HG03139 (cell line): ENCODE measurements at regions not wholly inside any gene's neighbourhood (a gene's known extent, or its start where the extent isn't known, plus 50 kb on each side); places are given as distances from the start of the nearest gene placed in this dataset.
"Not testable (repeated sequence)": the region's sequence is repeated elsewhere in the genome, so short reads cannot be mapped to it uniquely, and the experiment has no call there.

Experiments
- ATAC-seq: cut with Tn5 transposase; IDR thresholded peaks from one replicate; pipeline ENCODE4 v1.9.1; 2021; ENCODE audit not compliant: unreplicated experiment

- no peak for ATAC-seq
These were observed 1351.3 kb upstream of the CHAC2 start for GRCh38 chr2:52416340-52416739.

GRCh38 chr2:52414561-52415295, 1352.9 kb upstream of the CHAC2 start:
- ATAC-seq, result no peak

- ATAC-seq, result not testable (repeated sequence)
These were observed 1358.1 kb upstream of the CHAC2 start for GRCh38 chr2:52409308-52410118.

GRCh38 chr2:52405980-52406379, 1361.6 kb upstream of the CHAC2 start:
- ATAC-seq, result no peak

GRCh38 chr2:52404866-52405265, 1362.7 kb upstream of the CHAC2 start:
- no peak for ATAC-seq

- no peak for ATAC-seq
These were observed 1363.6 kb upstream of the CHAC2 start for GRCh38 chr2:52404046-52404445.

GRCh38 chr2:52402128-52402527, 1365.5 kb upstream of the CHAC2 start:
- no peak for ATAC-seq

GRCh38 chr2:52396836-52397235, 1364.9 kb upstream of the NRXN1 start:
- ATAC-seq, result no peak

- ATAC-seq, result no peak
These were observed 1364.0 kb upstream of the NRXN1 start for GRCh38 chr2:52395912-52396311.

- no peak for ATAC-seq
These were observed 1359.7 kb upstream of the NRXN1 start for GRCh38 chr2:52391621-52392020.

GRCh38 chr2:52390651-52391050, 1358.7 kb upstream of the NRXN1 start:
- no peak for ATAC-seq

- ATAC-seq, result no peak
These were observed 1356.1 kb upstream of the NRXN1 start for GRCh38 chr2:52387937-52388590.

GRCh38 chr2:52386433-52387030, 1354.6 kb upstream of the NRXN1 start:
- no peak for ATAC-seq

GRCh38 chr2:52383541-52383940, 1351.6 kb upstream of the NRXN1 start:
- ATAC-seq, result no peak

GRCh38 chr2:52369178-52369577, 1337.2 kb upstream of the NRXN1 start:
- no peak for ATAC-seq

- no peak for ATAC-seq
These were observed 1336.2 kb upstream of the NRXN1 start for GRCh38 chr2:52368141-52368540.

GRCh38 chr2:52365946-52366345, 1334.0 kb upstream of the NRXN1 start:
- no peak for ATAC-seq

- ATAC-seq, result no peak
These were observed 1324.6 kb upstream of the NRXN1 start for GRCh38 chr2:52356556-52356955.

- ATAC-seq, result no peak
These were observed 1315.4 kb upstream of the NRXN1 start for GRCh38 chr2:52347292-52347691.

GRCh38 chr2:52345676-52346075, 1313.7 kb upstream of the NRXN1 start:
- no peak for ATAC-seq

- ATAC-seq, result no peak
These were observed 1313.2 kb upstream of the NRXN1 start for GRCh38 chr2:52345082-52345481.
